GM19025 (cell line): ENCODE measurements at regions not wholly inside any gene's neighbourhood (a gene's known extent, or its start where the extent isn't known, plus 50 kb on each side); places are given as distances from the start of the nearest gene placed in this dataset.

Experiments used
- ATAC-seq: cut with Tn5 transposase; IDR thresholded peaks from one replicate; pipeline ENCODE4 v1.9.1; 2021; ENCODE audit warnings: mild to moderate bottlenecking, low read depth, moderate library complexity; ENCODE audit not compliant: unreplicated experiment

GRCh38 chr5:57831932-57832331 lies 349.3 kb upstream of the ACTBL2 start:
- ATAC-seq = no peak

DNA sequence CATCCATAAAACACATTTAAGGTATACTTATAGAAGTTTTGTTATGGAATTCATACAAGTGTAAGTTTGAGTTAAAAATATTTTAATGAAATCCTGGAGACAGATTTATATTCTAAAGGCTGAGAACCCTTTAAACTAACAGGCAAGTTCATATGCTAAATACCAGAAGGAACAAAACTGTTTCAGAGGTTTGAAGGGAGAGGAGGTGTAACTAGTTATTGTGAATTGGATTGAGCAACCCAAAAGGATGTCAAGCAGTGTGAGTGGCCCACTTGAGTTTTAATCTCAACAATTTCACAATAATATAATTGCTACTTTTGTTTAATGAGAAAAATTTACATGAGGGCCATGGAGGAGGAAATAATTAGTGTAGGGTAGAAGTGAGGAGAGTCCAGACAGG lies 348.5 kb upstream of the ACTBL2 start:
- ATAC-seq = no peak

- no peak for ATAC-seq
These were observed 345.6 kb upstream of the ACTBL2 start for GRCh38 chr5:57828221-57828620.

GRCh38 chr5:57825031-57825686 lies 342.5 kb upstream of the ACTBL2 start:
- no peak for ATAC-seq

GRCh38 chr5:57824623-57825022 lies 342.0 kb upstream of the ACTBL2 start:
- no peak for ATAC-seq

DNA sequence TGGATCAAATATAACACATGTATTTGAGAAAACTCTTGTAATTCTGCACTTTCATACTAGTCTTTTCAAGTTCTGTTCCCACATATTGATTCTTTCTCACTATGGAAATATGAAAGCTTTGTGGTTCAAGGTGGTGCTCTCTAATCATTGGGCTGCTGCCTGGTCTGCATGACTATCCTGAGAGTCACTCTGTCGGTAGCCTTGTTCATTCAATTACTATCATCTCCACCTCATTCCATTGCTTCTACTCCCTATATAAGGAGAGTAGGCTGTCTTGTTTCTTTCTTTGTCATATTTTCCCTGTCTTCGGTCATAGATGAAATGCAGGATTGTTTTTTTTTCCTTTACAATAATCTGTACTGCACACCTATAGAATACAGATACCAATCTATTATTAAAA lies 341.4 kb upstream of the ACTBL2 start:
- ATAC-seq = no peak

DNA sequence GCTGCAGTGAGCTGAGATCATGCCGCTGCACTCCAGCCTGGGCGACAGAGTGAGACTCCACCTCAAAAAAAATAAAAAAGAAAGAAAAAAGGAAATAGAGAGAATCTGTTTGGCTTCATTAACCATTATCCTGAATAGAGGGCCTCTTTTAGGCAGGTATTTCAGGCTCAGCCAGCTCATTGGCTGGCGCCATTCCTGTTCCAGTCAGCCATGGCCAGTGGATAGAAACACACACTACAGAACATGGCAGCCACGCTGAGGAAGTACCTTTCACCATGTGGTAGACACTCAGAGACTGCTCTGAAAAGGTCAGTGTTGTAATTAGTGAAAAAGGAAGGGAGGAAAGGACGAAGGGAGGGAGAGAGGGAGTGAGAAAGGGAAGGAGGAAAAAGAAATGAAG lies 340.0 kb upstream of the ACTBL2 start:
- ATAC-seq = no peak

GRCh38 chr5:57818397-57818796 lies 335.8 kb upstream of the ACTBL2 start:
- ATAC-seq = peak; percentile 24

GRCh38 chr5:57817924-57818323 lies 335.3 kb upstream of the ACTBL2 start:
- ATAC-seq = peak; percentile 76

DNA sequence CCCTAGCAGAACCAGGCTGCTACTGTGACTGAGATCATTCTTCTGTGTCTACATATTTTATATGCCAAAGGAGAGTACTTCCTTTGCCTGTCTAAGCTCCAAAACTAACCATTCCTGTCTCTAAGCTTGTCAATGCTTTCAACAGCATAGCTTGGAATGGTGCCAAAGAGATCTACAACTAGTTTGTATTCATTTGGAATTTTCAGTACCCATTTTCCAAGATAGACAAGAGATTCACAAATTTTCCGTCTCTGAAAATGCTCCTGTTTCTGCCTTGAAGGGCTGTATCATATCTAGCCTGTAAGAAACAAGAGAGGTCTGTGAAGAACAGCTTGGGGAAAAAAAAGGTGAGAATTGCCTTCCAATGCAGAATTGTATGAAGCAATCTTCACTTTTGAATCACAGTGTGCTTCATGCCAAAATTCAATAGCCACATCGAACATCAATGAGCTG lies 334.4 kb upstream of the ACTBL2 start:
- ATAC-seq = no peak

DNA sequence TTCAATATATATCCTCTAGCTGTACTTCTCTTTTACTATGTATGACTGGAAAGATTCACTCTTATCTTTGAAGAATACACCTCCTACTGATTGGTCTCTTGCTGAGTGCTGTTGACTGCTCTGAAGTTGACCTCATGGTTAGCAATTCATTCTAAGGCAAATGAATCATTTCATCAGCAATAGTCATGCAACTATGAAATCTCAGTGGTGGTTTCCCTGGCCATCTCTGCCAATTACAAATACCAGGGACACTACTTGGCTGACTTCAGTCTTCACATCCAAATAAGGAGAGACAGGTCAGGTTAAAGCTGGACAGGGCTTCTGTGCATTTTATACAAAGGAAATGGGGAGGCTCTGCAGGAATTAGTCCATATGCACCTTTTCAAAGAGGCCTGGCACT lies 333.5 kb upstream of the ACTBL2 start:
- no peak for ATAC-seq

DNA sequence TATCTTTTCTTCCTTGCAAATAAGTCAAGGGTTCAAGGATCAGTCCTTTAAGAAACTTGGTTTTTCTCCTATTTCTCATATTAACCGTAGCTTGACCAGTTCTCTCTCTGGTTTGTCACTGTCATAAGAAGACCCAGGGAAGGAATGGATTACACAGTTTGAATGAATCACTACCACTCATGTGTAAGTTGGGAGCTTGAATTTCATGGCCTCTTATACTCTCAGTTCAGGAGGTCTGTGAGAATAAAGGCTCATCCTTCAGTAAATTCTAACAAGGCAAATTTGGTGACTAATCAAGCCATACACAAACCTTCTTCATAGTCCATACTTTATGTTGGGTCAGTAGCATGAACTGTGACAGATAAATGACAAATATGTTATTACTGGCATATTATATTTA lies 323.1 kb upstream of the ACTBL2 start:
- ATAC-seq = no peak

GRCh38 chr5:57805170-57805569 lies 322.6 kb upstream of the ACTBL2 start:
- ATAC-seq = no peak

GRCh38 chr5:57804505-57804904 lies 321.9 kb upstream of the ACTBL2 start:
- no peak for ATAC-seq

DNA sequence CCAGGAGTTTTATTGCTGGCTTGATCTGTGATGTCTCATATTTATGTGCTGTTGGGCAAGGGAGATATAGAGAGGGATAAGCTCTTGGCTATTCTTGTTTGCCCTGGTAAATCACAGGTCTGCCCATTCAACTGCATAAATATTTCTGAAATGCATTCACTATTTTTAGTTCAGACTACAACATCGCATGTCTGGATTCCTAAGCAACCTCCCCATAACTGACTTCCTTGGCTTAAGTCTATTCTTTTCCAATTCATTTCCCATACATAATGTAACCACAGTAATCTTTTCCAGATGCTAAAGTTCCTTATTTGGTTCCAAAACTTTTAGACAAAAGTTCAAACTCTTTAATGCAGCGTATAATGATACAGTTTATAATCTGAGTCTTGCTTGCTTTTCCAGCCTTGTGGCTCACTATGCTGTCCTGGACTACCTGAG lies 321.4 kb upstream of the ACTBL2 start:
- no peak for ATAC-seq

GRCh38 chr5:57802131-57802530 lies 319.5 kb upstream of the ACTBL2 start:
- no peak for ATAC-seq

- no peak for ATAC-seq
These were observed 312.6 kb upstream of the ACTBL2 start for GRCh38 chr5:57795203-57795602.

DNA sequence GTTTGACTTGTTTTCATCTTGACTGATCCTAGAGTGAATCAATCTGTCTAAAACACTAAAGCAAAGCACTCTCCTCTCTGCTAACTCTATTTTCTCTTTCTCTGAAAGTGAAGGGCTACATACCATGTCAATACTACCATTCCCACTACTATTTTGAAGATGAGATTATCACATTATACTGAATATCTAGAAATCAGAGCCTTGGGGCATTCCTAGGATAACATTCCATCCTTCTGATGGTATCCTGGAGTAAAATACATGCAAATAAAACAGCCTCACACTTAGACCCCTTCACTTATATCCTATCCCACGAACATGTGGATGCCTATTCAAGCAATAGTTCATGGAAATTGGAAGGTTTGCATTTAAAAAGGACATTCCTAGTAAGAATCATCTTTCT lies 309.3 kb upstream of the ACTBL2 start:
- no peak for ATAC-seq

- ATAC-seq = no peak
These were observed 303.3 kb upstream of the ACTBL2 start for GRCh38 chr5:57785946-57786345.

GRCh38 chr5:57784121-57784520 lies 301.5 kb upstream of the ACTBL2 start:
- ATAC-seq = no peak

- no peak for ATAC-seq
These were observed 301.1 kb upstream of the ACTBL2 start for GRCh38 chr5:57783693-57784092.

DNA sequence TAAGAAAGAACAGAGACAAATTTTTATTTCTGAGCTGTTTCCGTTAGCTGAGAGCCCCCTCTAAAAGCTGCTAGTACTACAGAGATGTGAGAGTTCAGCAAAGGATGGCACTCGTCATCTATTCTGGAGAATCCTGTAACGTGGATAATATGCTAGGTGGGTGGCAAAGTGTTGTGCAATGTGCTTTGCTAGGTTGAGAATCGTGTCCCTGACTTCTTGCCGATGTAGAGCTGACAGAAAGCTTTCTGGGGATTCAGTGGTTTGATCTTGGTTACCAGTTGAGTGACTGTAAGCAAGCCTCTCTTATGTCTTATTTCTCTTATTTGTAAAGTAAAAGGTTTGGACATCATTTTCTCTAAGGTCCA lies 298.3 kb upstream of the ACTBL2 start:
- no peak for ATAC-seq
